AG10803 (cell line): ENCODE measurements at regions not wholly inside any gene's neighbourhood (a gene's known extent, or its start where the extent isn't known, plus 50 kb on each side); places are given as distances from the start of the nearest gene placed in this dataset.

Source experiments
- DNase-seq: peaks from one replicate; pipeline ENCODE4 v3.0.0; 2010; ENCODE audit warnings: low read depth
- H3K4me3 ChIP-seq: 2 replicates; pipeline ENCODE4 v1.5.1; 2011; ENCODE audit warnings: mild to moderate bottlenecking, low read length, control low read depth
- TF ChIP-seq, protein P1 (sequence below): conservative IDR thresholded peaks from 2 replicates; pipeline ENCODE4 v1.5.1; 2011; ENCODE audit warnings: mild to moderate bottlenecking, low read length, control low read depth, inconsistent platforms

DNA sequence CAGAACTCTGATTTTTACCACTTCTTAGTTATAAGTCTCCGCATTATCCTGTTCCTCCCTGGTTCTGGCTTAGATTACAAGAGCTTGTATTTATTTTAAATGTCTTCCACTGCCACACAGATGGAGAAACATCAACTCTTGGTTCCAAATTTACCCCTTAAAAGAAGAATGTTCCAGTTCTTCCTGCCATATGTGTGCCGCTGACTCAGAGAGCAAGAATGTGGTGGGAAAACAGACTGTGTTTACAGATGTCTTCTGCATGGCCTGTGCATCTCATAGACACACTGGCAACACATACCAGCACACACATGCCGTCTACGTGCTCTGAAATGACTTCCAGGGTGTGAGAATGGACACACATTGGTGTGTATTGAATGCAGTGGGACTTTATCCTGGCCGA lies 383.0 kb downstream of the LRIG3 start:
- TF ChIP-seq, protein P1, sequence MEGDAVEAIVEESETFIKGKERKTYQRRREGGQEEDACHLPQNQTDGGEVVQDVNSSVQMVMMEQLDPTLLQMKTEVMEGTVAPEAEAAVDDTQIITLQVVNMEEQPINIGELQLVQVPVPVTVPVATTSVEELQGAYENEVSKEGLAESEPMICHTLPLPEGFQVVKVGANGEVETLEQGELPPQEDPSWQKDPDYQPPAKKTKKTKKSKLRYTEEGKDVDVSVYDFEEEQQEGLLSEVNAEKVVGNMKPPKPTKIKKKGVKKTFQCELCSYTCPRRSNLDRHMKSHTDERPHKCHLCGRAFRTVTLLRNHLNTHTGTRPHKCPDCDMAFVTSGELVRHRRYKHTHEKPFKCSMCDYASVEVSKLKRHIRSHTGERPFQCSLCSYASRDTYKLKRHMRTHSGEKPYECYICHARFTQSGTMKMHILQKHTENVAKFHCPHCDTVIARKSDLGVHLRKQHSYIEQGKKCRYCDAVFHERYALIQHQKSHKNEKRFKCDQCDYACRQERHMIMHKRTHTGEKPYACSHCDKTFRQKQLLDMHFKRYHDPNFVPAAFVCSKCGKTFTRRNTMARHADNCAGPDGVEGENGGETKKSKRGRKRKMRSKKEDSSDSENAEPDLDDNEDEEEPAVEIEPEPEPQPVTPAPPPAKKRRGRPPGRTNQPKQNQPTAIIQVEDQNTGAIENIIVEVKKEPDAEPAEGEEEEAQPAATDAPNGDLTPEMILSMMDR: no peak
- DNase-seq: peak; percentile 96
- H3K4me3 ChIP-seq: no peak overlapping the region

DNA sequence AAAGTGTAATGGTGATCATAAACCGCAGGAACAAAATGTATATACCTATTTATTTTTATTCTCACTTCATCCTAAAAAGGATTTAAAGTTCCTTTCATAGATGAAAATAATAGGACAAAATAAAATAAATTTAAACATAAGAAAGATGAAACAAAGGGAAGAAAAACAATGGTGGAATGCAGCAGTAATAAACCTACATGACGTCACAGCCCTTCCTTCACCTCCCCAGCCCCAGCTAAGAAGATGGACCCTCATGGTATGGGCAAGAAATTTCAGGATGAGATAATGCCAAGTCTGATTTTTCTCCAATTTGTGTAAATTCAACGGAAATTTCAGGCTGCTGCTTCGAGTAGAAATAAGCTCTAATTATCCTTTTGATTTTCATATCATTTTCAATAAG lies 381.0 kb downstream of the LRIG3 start:
- TF ChIP-seq, protein P1: no peak
- no peak for DNase-seq
- H3K4me3 ChIP-seq: no peak overlapping the region

DNA sequence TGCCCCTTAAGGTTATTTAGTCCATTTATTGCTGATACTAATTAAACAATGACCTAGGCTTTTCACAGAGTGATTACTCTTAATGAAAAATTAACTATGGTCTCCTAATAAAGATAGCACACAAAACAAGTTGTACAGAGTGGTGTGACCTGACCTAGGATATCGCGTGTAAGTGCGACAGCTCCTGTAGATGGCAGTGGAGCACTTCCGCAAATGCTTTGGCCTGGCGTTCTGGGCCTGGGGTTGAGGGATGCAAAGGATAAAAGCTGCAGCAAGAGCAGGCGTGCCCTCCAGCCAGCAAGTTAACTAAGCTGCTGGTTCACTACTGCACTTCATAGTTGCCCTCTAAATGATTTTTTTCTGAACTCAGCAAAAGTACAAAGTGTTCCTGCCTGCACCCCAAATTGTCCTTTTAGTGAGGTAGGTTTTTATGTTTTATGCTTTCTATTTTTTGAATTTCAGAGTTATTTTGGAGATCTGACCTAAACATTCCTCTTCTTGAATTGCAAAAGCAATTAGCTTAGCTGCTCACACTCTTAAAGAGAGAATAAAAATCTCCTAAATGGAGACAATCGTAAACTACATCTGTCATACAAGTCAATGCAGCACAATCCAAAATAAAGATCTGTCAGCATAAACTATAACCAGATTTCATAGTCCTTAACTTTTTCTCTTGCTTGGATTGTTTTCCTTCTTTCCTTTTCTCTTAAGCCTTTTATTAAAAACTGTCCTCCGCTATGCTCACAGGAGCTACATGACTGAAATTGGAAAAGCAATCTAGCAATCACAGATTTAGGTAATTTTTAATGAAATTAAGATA lies 379.6 kb downstream of the LRIG3 start:
- H3K4me3 ChIP-seq: no peak overlapping the region
- peak; percentile 88 for DNase-seq
- TF ChIP-seq, protein P1: peak; percentile 94

DNA sequence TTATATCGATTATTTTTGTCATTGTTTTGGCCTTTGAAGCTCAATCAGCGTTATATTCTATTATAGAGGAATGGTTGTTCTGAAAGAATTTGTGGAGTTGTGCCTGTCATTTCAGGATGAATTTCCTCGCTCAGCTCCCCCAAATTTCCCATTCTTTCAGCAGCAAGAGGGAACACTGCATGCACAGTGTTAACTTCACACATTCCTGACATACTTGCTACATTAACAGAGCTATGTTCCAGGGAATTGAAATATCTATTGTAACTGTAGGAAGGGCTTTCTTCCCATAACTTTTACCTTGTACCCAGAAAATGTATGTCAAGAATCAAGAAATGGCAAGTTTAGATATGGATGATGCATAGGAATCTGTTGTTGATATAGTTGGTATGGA lies 379.0 kb downstream of the LRIG3 start:
- TF ChIP-seq, protein P1: no peak
- H3K4me3 ChIP-seq: no peak overlapping the region
- DNase-seq: peak; percentile 58

DNA sequence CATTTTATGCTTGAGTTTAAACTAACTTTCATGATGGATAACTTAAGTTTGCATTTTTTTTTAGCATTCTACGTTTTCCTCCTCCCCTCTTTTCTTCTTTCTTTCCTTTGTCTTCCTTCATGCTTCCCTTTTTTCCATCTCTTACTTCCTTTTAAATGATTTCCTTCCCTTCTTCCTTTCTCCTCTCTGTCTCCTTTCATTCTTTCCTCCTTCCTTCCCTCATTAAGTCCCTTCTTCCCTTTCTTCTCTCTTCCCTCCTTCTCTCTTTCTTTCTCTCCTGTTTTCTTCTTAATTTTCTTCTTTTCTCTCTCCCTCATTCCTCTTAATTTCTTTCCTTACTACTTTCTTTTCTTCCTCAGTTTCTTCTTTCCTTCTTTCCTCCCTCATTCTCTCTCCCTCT lies 376.0 kb downstream of the LRIG3 start:
- no peak for DNase-seq
- no peak overlapping the region for H3K4me3 ChIP-seq
- TF ChIP-seq, protein P1: no peak

DNA sequence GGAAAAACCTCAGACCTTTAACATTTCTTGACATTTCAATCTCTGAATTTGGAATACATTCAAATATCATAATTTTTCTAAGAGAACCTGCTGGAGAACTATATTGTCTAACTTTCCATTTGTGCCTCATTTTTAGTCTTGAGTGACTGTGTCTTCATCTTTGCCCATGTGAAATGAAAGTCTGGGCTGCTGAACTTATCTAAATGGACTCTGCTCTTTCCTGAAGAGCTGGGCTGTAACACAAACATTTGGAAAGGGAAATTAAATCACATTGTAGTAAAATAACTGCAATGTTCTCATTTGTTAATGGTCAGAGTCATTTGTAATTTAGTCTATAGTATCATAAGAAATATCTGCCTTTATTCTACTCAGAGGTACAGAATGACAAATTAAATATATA lies 373.1 kb downstream of the LRIG3 start:
- DNase-seq: no peak
- TF ChIP-seq, protein P1: no peak
- H3K4me3 ChIP-seq: no peak overlapping the region

DNA sequence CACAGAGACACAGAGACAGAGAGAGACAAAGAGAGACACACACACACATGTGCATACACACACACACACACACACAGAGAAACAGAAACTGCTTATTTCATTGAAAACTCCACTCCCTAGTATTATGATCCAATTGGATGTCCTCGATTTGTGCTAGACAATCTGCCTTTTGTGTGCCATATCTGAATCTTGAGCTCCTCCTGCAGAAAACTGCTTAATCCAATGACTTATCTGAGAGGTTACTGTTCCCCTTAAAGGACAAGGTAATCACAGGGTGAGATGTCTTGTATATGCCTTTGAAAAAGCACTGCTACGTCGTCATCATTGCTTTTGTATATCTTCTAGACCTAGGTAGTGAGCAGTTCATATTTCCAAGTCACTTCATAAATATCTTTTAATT lies 371.5 kb downstream of the LRIG3 start:
- DNase-seq: no peak
- H3K4me3 ChIP-seq: no peak overlapping the region
- TF ChIP-seq, protein P1: no peak
